GM21723 (cell line): ENCODE measurements at regions not wholly inside any gene's neighbourhood (a gene's known extent, or its start where the extent isn't known, plus 50 kb on each side); places are given as distances from the start of the nearest gene placed in this dataset.

Experiments
- ATAC-seq: cut with Tn5 transposase; IDR thresholded peaks from one replicate; pipeline ENCODE4 v1.9.1; 2021; ENCODE audit warnings: mild to moderate bottlenecking, moderate library complexity; ENCODE audit not compliant: unreplicated experiment

DNA sequence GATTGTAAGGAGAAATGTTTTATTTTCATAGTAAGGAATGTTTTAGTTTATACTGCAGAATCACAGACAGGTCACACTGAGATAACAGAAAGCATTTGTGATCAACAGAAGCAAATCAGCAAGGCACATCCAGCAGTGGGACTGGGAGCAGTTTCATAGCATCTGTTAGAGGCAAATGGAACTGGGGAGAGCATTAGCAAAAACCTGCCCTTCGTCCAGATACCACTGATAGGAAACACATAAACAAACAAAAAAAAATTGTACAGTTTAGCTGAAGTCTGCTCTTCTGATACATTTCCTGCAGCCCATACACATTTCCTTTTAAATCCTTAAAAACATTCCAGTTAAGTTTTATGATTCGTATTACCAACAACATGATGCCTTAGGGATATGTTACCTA is 374.3 kb downstream of the PCDH7 start:
- ATAC-seq = no peak

DNA sequence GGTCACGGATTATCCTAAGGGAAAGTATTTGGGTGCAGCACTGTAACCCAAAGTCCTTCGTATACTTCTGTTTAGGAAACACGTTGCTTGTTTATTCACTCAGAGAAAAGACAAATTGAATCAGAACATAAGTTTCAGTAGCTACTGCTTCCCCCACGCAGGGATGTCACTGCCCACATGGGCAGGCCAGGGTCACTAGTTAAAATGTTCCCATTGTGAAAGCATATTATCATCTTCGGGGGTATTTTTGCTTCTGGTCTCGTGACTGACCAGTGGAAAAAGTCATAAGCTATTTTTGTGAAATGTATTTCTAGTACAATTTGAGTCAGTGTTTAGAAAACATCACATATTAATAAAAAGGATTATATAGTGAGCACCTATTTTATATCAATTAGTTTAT is 377.8 kb downstream of the PCDH7 start:
- ATAC-seq = no peak

DNA sequence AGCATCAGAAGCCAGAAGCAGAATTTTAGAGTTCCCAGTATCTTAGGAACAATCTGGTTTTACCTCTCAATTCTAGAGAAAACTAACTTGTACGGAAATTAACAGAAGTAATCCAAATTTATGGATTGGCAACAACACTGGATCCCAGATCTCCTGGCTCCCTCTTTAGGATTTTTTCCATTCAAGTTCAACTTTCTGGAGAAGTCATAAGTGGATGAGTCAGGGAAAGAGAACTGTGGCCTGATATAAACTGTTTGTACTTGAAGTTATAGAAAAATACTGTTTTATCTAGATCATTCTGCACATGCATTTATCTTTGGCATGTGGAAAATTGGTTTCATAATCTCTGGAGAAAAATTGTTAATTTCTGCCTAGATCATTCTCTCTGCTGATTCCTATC is 380.4 kb downstream of the PCDH7 start:
- no peak for ATAC-seq

DNA sequence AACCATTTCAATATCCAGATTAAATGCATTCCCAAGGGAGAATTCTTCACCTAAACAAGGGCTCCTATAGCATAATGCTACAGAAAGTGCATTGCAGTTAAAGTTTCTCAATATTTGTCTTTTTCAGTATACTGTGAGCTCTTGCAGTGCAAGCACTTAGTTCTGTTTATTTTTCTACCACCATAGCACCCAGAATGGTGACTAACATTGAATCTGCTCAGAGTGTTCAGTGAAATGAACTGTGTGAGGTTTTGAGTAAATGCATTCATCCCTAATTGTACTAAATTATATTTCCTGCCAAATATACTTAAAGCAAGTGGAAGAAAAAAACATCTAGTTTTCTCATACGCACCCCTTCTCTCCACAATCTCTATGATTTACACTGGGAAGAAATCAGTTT is 383.9 kb downstream of the PCDH7 start:
- no peak for ATAC-seq

DNA sequence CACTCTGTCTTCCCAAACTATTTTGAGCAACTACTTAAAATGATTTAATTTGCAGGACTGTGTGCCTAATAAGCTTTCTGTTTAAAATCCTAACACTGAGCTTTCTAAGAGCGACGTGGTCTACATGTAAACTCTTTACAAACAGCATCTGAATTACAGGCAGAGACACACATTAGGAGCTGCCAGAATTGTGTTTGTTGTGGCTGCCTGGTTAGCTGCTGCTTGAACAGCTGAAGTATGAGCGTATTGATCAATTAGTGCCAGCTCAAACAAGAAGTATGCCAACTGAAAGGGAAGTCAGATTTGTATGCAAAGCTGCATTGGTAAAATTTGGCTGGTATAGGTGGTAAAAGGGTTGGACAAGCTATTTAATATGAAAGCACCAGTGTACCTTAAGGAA is 384.4 kb downstream of the PCDH7 start:
- no peak for ATAC-seq

DNA sequence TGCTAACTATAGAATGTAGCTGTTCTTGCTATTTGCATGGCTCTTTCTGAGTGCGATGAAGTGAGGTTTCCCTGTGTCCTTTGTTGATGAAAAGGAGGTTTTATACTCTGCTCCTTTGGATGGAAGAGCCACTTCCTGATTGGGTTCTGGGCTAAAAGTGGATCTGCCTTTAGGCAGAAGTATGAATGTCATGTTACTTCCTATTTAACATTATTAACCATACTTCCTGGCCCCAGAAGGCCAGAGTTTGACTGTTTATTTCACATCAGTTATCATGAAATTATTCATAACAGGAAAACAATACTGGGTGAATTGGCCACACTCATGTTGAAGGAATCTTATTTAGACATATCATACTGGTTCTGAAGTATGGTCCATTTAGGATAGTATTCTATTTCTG is 386.2 kb downstream of the PCDH7 start:
- no peak for ATAC-seq

DNA sequence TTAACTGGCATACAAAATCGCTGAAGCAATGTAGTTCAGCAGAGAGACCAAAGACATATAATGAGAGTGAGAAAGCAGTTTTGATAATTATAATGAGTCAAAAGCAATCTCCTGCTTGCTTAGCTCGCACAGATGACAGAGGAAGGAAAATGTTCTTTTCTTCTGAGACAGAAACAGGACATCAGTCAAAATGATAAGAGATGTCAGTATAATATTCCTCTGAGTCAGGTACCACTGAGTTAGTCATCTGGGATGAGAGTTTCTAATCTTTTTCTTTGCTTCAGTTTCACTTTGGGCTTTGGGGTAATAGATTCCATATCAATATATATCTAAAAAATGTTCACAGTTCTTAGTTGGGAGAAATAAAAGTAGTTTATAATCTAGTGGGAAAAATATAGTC is 387.2 kb downstream of the PCDH7 start:
- no peak for ATAC-seq

DNA sequence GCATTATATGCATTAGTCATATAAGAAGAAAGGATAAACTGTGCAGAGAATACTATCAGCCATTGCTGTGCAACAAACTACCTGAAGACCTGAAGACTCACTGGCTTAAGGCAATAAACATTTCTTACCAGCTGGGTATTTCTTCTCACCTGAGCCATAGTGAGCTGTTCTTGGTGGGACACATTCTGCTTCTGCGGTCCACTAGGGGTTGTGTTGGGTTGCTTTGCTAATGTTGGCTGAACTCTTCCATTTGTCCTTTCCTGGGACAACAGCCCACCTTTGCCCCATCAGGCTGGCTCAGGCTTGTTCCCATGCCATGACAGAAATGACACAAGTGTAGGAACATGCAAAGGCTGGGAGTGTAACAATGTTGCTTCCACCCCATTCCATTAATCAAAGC is 388.6 kb downstream of the PCDH7 start:
- ATAC-seq = no peak

DNA sequence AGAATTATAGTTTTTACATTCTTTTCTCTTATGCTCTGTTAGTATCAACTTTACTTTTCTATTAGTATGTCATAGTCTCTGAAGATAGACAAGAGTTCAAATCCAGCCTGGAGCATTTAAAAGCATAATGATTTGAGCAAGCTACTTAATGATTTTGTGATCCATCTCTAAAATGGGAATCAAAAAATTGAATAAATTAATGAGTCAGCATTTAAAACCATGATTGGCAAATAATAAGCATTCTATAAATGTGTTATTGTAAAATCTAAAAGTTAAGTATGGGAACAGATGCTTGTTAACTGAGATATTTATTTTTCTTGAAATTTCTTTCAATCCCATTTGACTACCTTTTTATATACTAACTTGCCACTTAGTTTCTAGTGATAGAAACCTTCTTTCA is 391.6 kb downstream of the PCDH7 start:
- ATAC-seq = no peak

DNA sequence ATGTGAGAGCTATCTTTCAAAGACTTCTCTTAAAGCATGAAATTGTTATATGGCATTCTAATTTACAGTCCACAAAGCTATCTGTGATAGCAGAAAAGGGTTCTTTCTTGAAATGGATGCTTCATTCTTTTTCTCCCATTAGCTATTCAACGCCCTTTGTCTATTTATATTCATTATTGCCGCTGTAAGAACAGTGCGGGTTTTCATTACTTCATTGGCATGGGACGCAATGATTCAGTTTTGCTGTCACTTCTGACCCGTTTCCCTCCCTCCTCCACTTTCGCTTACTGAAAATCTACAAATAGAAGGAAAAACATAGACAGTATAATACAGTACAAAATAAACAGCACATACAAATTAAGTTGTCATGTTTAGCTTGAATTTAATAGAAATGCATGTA is 394.6 kb downstream of the PCDH7 start:
- ATAC-seq = no peak

DNA sequence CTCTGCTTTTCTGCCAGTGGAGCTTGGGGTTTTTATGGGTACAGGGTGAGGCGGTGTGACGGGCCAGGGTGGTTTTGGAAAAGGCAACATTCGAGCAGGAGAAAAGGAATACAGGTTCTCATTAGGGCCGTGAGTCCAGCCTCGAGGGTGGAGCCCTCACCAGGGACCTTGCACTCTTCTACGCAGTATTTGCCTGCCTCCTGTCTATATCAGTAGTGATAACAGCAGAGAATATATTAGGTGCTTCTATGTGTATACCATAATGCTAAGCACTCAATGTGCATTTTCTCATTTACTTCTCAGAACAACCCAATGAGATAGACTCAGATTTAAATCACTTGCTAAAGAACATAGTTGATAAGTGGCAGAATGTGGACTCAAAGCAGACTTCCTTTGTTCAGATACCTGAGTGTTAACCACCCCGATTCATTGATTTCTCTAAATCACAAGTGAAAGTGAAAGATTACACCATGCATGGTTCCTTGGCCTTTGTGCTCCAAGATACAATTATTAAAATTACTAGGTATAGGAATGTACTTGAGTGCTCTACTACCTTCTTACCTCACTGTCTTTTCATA is 403.9 kb downstream of the PCDH7 start:
- no peak for ATAC-seq

DNA sequence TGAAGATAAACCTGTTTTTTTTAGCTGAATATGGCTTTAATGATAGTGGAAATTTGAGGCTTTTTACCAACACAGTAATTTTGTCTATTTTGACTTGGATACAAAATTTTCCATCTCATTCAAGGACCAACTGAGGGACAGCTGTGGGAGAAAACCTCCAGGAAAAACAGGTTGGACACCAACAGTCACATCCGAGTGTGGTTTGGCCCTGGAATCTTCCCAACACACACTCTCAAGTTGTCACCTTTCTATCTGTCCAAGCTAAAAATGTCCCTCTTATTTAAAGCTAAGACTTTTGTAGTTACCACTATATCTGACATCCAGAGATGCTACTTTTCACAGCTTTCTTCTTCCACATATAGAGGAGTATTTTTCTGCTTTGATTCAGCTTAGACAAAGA is 404.9 kb downstream of the PCDH7 start:
- ATAC-seq = no peak

DNA sequence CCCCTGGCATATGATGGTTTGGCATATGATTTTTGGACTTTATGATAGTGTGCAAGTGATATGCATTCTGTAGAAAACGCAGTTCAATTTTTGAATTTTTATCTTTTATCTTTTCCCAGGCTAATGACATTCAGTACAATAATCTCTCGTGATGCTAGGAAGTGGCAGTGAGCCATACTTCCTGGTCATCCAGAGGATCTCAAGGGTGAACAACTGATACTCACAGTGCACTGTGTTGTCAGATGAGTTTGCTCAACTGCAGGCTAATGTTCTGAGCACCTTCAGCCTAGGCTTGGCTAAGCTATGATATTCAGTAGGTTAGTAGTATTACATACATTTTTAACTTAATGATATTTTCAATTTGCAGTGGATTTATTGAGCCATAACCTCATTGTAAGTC is 405.3 kb downstream of the PCDH7 start:
- no peak for ATAC-seq

DNA sequence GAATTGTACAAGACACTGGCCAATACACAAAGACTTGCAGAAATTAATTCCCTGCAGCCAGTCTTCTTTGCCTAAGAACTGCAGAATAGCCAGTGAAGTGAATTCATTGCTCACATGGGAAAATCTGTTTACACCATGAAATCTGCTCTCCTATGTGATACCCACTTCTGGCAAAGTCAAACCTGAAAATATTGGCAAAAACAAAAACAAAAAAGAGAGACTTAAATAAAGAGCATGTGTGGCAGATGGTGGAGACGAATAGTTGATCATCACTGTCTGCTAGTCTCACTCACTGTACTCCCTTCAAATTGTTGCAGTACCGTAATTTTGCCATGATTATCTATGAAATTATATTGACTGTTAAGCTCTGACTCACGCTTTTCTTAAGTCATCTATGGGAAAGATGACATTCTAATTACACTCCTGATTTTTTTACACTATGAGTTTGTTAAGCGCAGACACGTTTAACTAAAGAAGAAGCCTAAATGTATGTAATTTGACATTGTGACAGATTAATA is 406.8 kb downstream of the PCDH7 start:
- no peak for ATAC-seq

DNA sequence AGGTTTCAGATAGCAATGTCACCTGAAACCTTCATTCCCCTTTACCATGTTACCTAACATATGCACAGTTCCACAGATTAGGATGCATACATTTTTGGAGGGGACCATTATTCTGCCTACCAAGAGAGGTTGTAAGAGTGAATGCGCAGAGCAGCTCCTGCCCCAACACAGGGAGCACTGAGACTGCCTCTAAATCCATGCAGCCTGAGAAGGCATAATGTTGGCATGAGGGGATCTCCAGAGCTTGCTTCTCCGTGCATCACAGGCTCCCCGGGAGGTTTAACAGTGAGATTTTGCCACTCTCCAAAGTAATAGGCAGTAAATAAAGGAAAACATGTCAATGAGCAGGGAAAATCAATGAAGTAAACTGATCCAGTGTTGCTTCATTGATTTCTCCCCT is 410.8 kb downstream of the PCDH7 start:
- ATAC-seq = no peak

DNA sequence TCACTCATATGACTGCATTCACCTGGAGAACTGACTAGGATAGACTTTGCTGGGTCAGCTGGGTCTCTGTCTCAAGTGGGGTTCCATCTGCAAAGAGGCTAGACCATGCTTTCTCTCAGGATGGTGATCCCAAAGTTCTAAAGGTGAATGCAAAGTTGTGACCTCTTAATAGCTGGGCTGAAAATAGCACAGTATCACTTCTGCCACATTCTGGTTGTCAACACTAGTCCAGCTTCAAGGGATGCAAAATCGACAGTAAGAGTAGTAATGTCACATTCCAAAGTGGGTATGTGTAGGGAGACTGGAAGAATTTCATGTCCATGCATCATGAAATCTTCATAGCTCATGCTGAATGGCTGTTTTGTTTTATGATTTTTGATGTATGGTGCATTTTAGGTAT is 414.6 kb downstream of the PCDH7 start:
- no peak for ATAC-seq

DNA sequence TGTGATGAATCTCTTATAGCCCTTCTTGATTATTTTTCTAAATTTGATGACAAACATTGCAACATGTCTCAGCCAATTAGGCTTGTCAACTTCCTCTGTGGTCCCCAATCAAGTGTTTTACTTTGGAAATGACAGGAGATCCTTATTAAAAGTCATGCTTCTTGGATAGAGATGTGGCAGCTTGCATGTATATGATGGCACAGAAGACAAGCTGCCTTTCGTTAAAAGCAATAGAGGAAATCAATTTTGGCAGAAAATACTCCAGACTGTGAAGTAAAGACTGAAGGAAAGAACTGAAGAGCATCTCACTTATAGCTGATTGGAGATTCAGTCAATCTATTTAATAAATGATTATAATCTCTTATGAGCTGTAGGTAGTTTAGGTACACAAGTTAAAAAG is 419.6 kb downstream of the PCDH7 start:
- ATAC-seq = no peak

DNA sequence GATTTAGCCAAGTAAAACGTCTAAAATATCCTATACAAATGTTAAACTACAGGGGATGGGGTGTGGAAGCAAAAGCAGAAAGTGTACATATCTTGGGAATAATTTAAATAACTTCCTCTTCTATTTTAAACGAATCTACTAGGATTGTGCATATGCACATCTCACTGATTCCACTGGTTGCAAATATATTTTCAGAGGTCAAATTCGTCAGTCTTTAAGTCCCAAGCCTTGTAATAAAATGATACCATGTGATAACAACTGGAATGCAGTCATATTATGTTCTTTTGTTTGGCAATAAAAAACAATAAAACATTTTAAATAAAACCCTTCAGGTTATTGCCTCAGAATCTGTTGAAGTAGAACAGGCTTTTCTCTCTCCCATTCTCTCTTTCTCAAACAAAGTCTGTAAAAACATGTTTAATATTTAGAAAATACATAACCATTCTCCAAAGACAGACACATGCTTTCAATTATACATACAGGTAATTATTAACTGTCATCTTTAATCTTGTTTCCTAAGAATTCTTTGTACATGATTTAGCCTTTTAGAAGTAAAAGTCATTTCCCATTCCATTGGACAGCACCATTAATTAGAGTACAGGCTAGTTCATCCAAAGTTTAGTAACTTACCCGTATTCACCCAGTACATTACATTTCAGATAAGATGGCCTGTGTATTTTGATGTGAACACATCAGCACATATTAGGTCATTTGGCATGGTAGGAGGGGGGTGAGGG is 421.1 kb downstream of the PCDH7 start:
- ATAC-seq = no peak

DNA sequence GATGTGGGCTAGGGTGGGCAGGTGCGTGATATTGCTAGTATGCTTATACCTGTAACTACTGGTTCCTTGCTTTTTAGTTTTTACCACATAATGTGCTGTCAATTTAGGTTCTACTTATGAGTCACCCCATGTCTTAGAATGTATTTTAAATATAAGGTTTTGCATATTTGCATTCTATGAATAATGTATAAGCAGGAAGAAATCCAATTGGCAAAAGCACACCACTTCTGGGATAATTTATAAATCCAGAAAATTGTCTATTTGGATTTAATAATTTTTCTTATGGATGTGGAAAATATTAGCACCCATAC is 421.6 kb downstream of the PCDH7 start:
- no peak for ATAC-seq

DNA sequence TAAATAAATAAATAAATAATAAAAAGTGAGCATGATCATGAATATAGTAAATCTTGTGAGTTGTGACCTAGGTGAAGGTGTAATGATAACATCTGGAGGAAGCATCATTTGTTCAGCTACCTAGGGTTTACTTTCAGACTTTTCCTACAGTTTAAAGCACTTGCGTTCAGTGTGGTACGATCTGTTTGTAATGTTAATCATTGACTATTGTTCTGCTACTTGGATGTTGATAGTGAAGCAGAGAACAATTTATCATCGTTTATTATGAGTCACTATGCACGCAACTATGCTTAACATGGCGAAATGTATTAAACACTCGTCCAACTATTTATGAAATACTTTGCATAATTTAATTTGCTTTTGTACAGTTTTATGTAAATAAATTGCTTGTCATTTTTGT is 426.2 kb downstream of the PCDH7 start:
- ATAC-seq = no peak

DNA sequence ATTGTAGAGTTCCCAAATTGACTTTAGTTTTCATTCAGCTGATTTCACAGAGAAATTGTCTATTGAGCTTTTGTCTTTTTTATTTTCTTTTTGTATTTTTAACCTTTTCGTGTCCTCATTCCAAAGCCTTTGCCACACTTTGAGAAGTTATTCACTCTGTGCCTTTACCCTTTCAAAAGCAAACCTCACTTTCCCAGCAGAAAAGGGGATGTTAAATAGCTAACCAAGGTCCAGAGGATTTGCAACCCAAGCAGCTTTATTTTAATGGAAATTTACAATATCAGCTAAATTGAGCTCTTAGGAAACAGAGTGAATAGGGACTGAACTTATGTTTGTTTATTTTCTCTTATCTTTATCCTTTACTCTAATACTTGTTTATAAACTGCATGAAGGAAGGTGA is 428.8 kb downstream of the PCDH7 start:
- ATAC-seq = no peak

DNA sequence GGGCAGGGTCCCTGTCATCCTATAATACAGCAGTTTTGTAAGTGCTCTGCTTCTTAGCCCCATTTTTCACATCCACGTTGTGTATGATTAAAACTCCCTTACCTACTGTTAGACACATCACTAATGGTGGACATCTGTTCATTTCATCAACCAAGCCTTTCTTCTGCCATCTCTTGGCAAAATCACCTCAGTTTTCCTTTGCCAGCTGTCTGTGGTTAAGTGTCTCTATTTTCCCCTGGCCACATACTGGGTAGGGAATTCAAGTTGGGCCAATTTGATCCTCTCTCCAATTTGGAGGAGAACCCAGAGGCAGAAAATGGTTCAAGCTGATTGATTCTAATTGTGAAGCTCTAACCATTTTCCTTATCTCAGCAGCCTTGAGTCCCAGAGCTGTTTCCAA is 436.1 kb downstream of the PCDH7 start:
- ATAC-seq = no peak

DNA sequence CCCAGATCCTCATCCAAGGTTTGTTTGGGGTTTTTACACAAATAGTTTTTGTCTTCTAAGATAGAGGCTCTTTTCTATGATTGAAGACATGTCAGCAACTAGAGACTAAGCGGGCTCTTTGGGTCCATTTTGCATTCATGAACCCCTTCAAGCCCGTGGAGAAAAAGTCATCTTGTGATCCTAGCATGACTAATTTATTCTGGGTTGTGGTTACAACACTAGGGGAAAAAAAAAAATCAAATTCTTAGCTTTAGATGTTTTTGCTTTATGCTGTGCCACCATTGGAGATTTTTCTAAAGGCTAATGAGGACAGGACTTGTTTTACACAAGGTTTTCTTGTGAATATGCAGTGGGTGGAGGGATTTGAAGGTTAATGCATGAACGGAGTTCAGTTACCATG is 440.0 kb downstream of the PCDH7 start:
- no peak for ATAC-seq
